C4-2B (cell line): ENCODE measurements at regions not wholly inside any gene's neighbourhood (a gene's known extent, or its start where the extent isn't known, plus 50 kb on each side); places are given as distances from the start of the nearest gene placed in this dataset.

ENCODE experiments used
- H3K27ac ChIP-seq: fragments of 450-650 bp; 2 replicates; pipeline ENCODE4 v1.5.1; 2017
- CTCF ChIP-seq: fragments of 450-650 bp; conservative IDR thresholded peaks from 2 replicates; pipeline ENCODE4 v1.5.1; 2017; ENCODE audit warnings: mild to moderate bottlenecking
- ZFX ChIP-seq: fragments of 450-650 bp; IDR thresholded peaks from 2 replicates; pipeline ENCODE4 v1.6.1; 2017

- TF ChIP-seq ZFX: no peak
- TF ChIP-seq CTCF: no peak
- no peak overlapping the region for H3K27ac ChIP-seq
Observed at GRCh38 chr2:38492042-38492615, 110.6 kb downstream of the HNRNPLL start.

- TF ChIP-seq ZFX (no peak), CTCF (no peak)
- no peak overlapping the region for H3K27ac ChIP-seq
Observed at GRCh38 chr2:38491436-38491835, 111.3 kb downstream of the HNRNPLL start.

GRCh38 chr2:38489846-38490245, 112.8 kb upstream of the ATL2 start:
- TF ChIP-seq CTCF (no peak), ZFX (no peak)
- no peak overlapping the region for H3K27ac ChIP-seq

- TF ChIP-seq CTCF: no peak
- no peak for TF ChIP-seq ZFX
- no peak overlapping the region for H3K27ac ChIP-seq
Observed at GRCh38 chr2:38487852-38488251, 110.8 kb upstream of the ATL2 start.

- no peak overlapping the region for H3K27ac ChIP-seq
- no peak for TF ChIP-seq ZFX
Observed at GRCh38 chr2:38486213-38487026, 109.3 kb upstream of the ATL2 start.

GRCh38 chr2:38485734-38486133, 108.7 kb upstream of the ATL2 start:
- H3K27ac ChIP-seq: no peak overlapping the region
- TF ChIP-seq ZFX (no peak), CTCF (no peak)

GRCh38 chr2:38484957-38485356, 107.9 kb upstream of the ATL2 start:
- H3K27ac ChIP-seq: no peak overlapping the region
- no peak for TF ChIP-seq CTCF
- no peak for TF ChIP-seq ZFX
